ENCODE measurements at regions not wholly inside any gene's neighbourhood (a gene's known extent, or its start where the extent isn't known, plus 50 kb on each side); places are given as distances from the start of the nearest gene placed in this dataset.

DNA sequence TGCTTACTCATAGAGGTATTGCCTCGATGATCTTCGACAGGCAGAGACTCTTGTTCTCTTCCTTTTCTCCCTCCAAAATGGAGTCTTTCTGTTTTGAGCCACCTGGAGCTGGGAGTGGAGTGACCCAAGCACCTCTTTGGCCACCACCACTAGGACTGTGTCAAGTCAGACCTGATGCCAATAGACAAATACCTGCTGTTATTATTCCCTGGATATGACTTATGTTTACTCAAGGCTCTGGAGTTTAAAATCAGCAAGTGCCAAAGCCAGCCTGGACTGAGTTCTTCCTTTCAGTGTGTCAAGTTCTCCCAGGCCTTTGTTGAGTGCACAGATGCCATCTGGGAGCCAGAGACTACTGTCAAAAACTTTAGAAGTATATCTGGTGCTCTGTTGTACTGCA, 130.2 kb upstream of the SLC6A14 start:
- no peak for DNase-seq
- no peaks in the 10 kb centered on the region for H3K9me3 ChIP-seq (ENCODE audit: control insufficient read depth in 2 of 3, insufficient read depth in 1 of 3, low read length in 3 of 3)
- no peaks in the 10 kb centered on the region for H3K4me1 ChIP-seq (ENCODE audit: control insufficient read depth in 2 of 3, insufficient read depth in 2 of 3, low read depth in 1 of 3, low read length in 3 of 3)
- H3K36me3 ChIP-seq (ENCODE audit: control insufficient read depth in 2 of 3, insufficient read depth in 3 of 3, low read length in 3 of 3), result no peaks in the 10 kb centered on the region
- intact Hi-C loops (cut with DNase I), result no loop called here
- no peak overlapping the region for H3K9ac ChIP-seq (ENCODE audit: low read length in 3 of 3)
- H3K4me3 ChIP-seq (ENCODE audit: low read length in 3 of 3), result no peak overlapping the region
- no peak for FAIRE-seq
- no peak overlapping the region for H3K27ac ChIP-seq (ENCODE audit: low read depth in 2 of 2, low read length in 2 of 2)
- TF ChIP-seq, protein P1, sequence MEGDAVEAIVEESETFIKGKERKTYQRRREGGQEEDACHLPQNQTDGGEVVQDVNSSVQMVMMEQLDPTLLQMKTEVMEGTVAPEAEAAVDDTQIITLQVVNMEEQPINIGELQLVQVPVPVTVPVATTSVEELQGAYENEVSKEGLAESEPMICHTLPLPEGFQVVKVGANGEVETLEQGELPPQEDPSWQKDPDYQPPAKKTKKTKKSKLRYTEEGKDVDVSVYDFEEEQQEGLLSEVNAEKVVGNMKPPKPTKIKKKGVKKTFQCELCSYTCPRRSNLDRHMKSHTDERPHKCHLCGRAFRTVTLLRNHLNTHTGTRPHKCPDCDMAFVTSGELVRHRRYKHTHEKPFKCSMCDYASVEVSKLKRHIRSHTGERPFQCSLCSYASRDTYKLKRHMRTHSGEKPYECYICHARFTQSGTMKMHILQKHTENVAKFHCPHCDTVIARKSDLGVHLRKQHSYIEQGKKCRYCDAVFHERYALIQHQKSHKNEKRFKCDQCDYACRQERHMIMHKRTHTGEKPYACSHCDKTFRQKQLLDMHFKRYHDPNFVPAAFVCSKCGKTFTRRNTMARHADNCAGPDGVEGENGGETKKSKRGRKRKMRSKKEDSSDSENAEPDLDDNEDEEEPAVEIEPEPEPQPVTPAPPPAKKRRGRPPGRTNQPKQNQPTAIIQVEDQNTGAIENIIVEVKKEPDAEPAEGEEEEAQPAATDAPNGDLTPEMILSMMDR (IDR thresholded peaks at IDR 0.05; ENCODE audit: borderline replicate concordance, extremely low read depth, insufficient read depth), result no peak
- H3K27me3 ChIP-seq (ENCODE audit: control insufficient read depth, insufficient read depth, low read length), result no peaks in the 10 kb centered on the region

DNA sequence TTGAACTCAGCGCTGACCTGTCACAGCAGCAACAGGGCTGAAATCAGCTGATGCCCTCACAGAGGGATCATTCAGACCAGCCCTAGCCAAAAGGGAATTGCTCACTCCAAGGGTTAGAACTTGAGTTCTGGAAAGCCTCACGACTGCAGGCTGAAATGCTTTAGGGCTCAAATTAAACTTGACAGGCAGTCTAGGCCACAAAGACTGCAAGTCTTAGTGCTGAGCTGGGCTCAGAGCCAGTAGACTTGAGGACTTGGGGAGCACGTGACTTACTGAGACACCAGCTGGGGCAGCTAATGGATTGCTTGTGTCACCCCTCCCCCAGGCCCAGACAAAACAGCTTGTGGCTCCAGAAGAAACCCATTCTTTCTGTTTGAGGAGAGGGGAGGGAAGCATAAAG, 119.0 kb upstream of the SLC6A14 start:
- no peak for FAIRE-seq

DNA sequence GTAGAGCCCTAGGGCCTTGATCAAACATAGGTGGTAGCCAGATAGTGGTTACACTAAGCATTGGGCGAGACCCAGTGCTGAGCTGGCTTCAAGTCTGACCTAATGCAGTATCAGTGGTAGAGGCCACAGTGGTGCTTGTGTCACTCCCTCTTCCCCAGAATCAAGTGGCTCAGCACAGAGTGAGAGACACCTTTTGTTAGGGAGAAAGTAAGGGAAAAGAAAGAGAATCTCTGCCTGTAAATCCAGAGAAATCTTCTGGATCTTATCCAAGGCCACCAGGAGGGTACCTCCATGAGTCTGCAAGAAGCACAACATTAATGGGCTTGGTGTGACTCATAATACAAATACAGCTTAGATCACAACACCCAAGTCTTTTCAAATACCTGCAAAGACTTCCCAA, 117.7 kb upstream of the SLC6A14 start:
- no peak for FAIRE-seq

More for the DNA sequence above, 119.0 kb upstream of the SLC6A14 start:
- no peaks in the 10 kb centered on the region for H3K36me3 ChIP-seq (ENCODE audit: control insufficient read depth in 2 of 3, insufficient read depth in 3 of 3, low read length in 3 of 3)
- H3K9me3 ChIP-seq (ENCODE audit: control insufficient read depth in 2 of 3, insufficient read depth in 1 of 3, low read length in 3 of 3), result no peaks in the 10 kb centered on the region
- H3K27me3 ChIP-seq (ENCODE audit: control insufficient read depth, insufficient read depth, low read length), result no peaks in the 10 kb centered on the region
- no peak overlapping the region for H3K27ac ChIP-seq (ENCODE audit: low read depth in 2 of 2, low read length in 2 of 2)
- no peak overlapping the region for H3K9ac ChIP-seq (ENCODE audit: low read length in 3 of 3)
- no peaks in the 10 kb centered on the region for H3K4me1 ChIP-seq (ENCODE audit: control insufficient read depth in 2 of 3, insufficient read depth in 2 of 3, low read depth in 1 of 3, low read length in 3 of 3)
- no peak overlapping the region for H3K4me3 ChIP-seq (ENCODE audit: low read length in 3 of 3)
- intact Hi-C loops (cut with DNase I), result no loop called here
- TF ChIP-seq, protein P1 (IDR thresholded peaks at IDR 0.05; ENCODE audit: borderline replicate concordance, extremely low read depth, insufficient read depth), result no peak
- peak; percentile 45 to 93 (median 63) for DNase-seq

More for the DNA sequence above, 117.7 kb upstream of the SLC6A14 start:
- intact Hi-C loops (cut with DNase I), result no loop called here
- H3K9ac ChIP-seq (ENCODE audit: low read length in 3 of 3), result no peak overlapping the region
- no peak overlapping the region for H3K27ac ChIP-seq (ENCODE audit: low read depth in 2 of 2, low read length in 2 of 2)
- DNase-seq, result no peak
- TF ChIP-seq, protein P1 (IDR thresholded peaks at IDR 0.05; ENCODE audit: borderline replicate concordance, extremely low read depth, insufficient read depth), result no peak
- no peaks in the 10 kb centered on the region for H3K9me3 ChIP-seq (ENCODE audit: control insufficient read depth in 2 of 3, insufficient read depth in 1 of 3, low read length in 3 of 3)
- no peak overlapping the region for H3K4me3 ChIP-seq (ENCODE audit: low read length in 3 of 3)
- no peaks in the 10 kb centered on the region for H3K36me3 ChIP-seq (ENCODE audit: control insufficient read depth in 2 of 3, insufficient read depth in 3 of 3, low read length in 3 of 3)
- no peaks in the 10 kb centered on the region for H3K27me3 ChIP-seq (ENCODE audit: control insufficient read depth, insufficient read depth, low read length)
- no peaks in the 10 kb centered on the region for H3K4me1 ChIP-seq (ENCODE audit: control insufficient read depth in 2 of 3, insufficient read depth in 2 of 3, low read depth in 1 of 3, low read length in 3 of 3)
